ENCODE measurements at regions not wholly inside any gene's neighbourhood (a gene's known extent, or its start where the extent isn't known, plus 50 kb on each side); places are given as distances from the start of the nearest gene placed in this dataset.

DNA sequence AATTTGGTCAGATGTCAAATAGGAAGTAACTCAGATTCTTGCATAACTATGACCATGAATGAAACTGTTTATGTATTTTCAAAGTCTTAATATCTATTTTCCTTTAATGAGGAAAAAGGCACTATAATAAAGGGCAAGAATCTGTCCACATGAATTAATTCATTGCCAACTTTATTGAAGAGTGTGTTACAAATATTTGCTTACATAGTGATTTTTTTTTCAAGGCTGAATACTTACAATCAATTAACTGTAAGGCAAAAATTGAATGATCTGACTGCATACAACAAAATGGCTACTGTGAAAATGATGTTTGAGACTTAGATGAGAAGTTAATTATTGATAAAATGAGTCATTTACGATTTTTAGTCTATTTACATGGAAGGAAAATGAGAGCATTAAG is 475.0 kb downstream of the DNAJB9 start (continued):
- TF ChIP-seq, protein P1, sequence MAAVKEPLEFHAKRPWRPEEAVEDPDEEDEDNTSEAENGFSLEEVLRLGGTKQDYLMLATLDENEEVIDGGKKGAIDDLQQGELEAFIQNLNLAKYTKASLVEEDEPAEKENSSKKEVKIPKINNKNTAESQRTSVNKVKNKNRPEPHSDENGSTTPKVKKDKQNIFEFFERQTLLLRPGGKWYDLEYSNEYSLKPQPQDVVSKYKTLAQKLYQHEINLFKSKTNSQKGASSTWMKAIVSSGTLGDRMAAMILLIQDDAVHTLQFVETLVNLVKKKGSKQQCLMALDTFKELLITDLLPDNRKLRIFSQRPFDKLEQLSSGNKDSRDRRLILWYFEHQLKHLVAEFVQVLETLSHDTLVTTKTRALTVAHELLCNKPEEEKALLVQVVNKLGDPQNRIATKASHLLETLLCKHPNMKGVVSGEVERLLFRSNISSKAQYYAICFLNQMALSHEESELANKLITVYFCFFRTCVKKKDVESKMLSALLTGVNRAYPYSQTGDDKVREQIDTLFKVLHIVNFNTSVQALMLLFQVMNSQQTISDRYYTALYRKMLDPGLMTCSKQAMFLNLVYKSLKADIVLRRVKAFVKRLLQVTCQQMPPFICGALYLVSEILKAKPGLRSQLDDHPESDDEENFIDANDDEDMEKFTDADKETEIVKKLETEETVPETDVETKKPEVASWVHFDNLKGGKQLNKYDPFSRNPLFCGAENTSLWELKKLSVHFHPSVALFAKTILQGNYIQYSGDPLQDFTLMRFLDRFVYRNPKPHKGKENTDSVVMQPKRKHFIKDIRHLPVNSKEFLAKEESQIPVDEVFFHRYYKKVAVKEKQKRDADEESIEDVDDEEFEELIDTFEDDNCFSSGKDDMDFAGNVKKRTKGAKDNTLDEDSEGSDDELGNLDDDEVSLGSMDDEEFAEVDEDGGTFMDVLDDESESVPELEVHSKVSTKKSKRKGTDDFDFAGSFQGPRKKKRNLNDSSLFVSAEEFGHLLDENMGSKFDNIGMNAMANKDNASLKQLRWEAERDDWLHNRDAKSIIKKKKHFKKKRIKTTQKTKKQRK (IDR thresholded peaks at IDR 0.05; ENCODE audit: low read length): no peak
- TF ChIP-seq, protein P2, sequence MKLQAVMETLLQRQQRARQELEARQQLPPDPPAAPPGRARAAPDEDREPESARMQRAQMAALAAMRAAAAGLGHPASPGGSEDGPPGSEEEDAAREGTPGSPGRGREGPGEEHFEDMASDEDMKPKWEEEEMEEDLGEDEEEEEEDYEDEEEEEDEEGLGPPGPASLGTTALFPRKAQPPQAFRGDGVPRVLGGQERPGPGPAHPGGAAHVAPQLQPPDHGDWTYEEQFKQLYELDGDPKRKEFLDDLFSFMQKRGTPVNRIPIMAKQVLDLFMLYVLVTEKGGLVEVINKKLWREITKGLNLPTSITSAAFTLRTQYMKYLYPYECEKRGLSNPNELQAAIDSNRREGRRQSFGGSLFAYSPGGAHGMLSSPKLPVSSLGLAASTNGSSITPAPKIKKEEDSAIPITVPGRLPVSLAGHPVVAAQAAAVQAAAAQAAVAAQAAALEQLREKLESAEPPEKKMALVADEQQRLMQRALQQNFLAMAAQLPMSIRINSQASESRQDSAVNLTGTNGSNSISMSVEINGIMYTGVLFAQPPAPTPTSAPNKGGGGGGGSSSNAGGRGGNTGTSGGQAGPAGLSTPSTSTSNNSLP (IDR thresholded peaks at IDR 0.05; ENCODE audit: low read depth, low read length): no peak
- TF ChIP-seq MAFF (IDR thresholded peaks at IDR 0.05; ENCODE audit: low read depth, low read length) (peak; percentile 46; the same call in 1 of the 2 replicates), FOSL2 (CRISPR knock-in tag; IDR thresholded peaks at IDR 0.05) (no peak), MBNL3 (CRISPR knock-in tag; conservative IDR thresholded peaks at IDR 0.05) (no peak), MAFK (conservative IDR thresholded peaks at IDR 0.05 in 1 of 2, IDR thresholded peaks at IDR 0.05 in 1 of 2; ENCODE audit: low read length in 2 of 2) (peak; percentile 51 to 68; a peak in 3 of 4 replicates)

DNA sequence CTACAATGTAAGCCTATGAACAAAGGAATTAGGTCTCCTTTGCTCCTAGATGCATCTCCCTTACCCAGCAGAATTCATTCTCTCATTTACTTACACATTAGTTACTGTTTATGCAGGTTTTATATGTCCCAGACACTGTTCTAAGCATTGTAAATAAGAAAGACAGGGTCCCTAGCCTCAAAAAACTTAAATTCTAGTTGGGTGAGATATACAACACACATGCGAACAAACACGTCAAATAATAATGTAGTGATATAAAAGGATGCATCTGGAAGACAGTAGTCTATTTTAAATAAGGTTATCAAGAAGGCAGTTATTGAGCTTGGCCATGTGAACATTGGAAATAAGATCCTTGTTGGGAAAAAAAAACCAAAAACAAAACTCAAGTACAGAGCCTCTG is 479.7 kb downstream of the DNAJB9 start:
- no peak for ATAC-seq
- ChIA-PET POLR2A (no interaction called here), CTCF (ENCODE audit: low intra/inter-chr PET ratio, low total read pairs) (no interaction called here)
- Histone ChIP-seq H3K79me2 (ENCODE audit: insufficient read depth, low read length) (no peaks in the 10 kb centered on the region), H3K36me3 (replicated peaks in 1 of 2; ENCODE audit: control insufficient read depth in 1 of 2, insufficient read depth in 2 of 2, low read length in 2 of 2) (no peaks in the 10 kb centered on the region), H3K9me3 (ENCODE audit: low read length) (no peaks in the 10 kb centered on the region), H2AFZ (ENCODE audit: low read length) (no peak overlapping the region), H4K20me1 (ENCODE audit: insufficient read depth, low read length) (no peaks in the 10 kb centered on the region), H3K9ac (ENCODE audit: insufficient read depth, low read depth, low read length) (no peak overlapping the region), H3K4me2 (ENCODE audit: low read depth, low read length) (no peak overlapping the region), H3K27me3 (ENCODE audit: control insufficient read depth in 1 of 2, insufficient read depth in 2 of 2, low read length in 2 of 2) (no peaks in the 10 kb centered on the region), H3K4me3 (replicated peaks in 1 of 3; ENCODE audit: insufficient read depth in 1 of 3, low read depth in 2 of 3, low read length in 3 of 3) (no peak overlapping the region), H3K4me1 (ENCODE audit: insufficient read depth, low read length) (no peaks in the 10 kb centered on the region), H3K27ac (ENCODE audit: extremely low read length, insufficient read depth, low read length) (no peak overlapping the region)
- DNase-seq (ENCODE audit: low spot score): no peak
- in situ Hi-C loops (cut with HindIII; ENCODE audit: extremely low pct_ligation_motif_present, low pct_unique_long_range_greater_than_20kb): no loop called here
- WGBS (ENCODE audit: low lambda C conversion rate): 0% methylated on average over 2 of the region's 2 CpGs
- TF ChIP-seq ATAD3A (CRISPR knock-in tag; IDR thresholded peaks at IDR 0.05) (no peak), FOXJ3 (CRISPR knock-in tag; IDR thresholded peaks at IDR 0.05; ENCODE audit: borderline replicate concordance) (no peak), POLR2AphosphoS5 (IDR thresholded peaks at IDR 0.05; ENCODE audit: low read depth, low read length) (no peak)
- TF ChIP-seq, protein P3, sequence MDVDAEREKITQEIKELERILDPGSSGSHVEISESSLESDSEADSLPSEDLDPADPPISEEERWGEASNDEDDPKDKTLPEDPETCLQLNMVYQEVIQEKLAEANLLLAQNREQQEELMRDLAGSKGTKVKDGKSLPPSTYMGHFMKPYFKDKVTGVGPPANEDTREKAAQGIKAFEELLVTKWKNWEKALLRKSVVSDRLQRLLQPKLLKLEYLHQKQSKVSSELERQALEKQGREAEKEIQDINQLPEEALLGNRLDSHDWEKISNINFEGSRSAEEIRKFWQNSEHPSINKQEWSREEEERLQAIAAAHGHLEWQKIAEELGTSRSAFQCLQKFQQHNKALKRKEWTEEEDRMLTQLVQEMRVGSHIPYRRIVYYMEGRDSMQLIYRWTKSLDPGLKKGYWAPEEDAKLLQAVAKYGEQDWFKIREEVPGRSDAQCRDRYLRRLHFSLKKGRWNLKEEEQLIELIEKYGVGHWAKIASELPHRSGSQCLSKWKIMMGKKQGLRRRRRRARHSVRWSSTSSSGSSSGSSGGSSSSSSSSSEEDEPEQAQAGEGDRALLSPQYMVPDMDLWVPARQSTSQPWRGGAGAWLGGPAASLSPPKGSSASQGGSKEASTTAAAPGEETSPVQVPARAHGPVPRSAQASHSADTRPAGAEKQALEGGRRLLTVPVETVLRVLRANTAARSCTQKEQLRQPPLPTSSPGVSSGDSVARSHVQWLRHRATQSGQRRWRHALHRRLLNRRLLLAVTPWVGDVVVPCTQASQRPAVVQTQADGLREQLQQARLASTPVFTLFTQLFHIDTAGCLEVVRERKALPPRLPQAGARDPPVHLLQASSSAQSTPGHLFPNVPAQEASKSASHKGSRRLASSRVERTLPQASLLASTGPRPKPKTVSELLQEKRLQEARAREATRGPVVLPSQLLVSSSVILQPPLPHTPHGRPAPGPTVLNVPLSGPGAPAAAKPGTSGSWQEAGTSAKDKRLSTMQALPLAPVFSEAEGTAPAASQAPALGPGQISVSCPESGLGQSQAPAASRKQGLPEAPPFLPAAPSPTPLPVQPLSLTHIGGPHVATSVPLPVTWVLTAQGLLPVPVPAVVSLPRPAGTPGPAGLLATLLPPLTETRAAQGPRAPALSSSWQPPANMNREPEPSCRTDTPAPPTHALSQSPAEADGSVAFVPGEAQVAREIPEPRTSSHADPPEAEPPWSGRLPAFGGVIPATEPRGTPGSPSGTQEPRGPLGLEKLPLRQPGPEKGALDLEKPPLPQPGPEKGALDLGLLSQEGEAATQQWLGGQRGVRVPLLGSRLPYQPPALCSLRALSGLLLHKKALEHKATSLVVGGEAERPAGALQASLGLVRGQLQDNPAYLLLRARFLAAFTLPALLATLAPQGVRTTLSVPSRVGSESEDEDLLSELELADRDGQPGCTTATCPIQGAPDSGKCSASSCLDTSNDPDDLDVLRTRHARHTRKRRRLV (CRISPR knock-in tag; IDR thresholded peaks at IDR 0.05): no peak
- FAIRE-seq: no peak
- no TSS peak for BruUV-seq (replicated peaks)
- intact Hi-C loops (cut with micrococcal nuclease; ENCODE audit: unreplicated experiment): no loop called here
